H9 (cell line): ENCODE measurements at regions not wholly inside any gene's neighbourhood (a gene's known extent, or its start where the extent isn't known, plus 50 kb on each side); places are given as distances from the start of the nearest gene placed in this dataset.

Source experiments
- DNase-seq: peaks from one replicate; pipeline ENCODE4 v3.0.0-alpha.2; 2017
- H2AFZ ChIP-seq: one replicate; pipeline ENCODE4 v1.6.1; 2013; ENCODE audit warnings: mild to moderate bottlenecking, low read length, control low read depth, moderate library complexity
- H2AK5ac ChIP-seq: 2 replicates; pipeline ENCODE4 v1.6.1; 2013; ENCODE audit warnings: low read length, control low read depth, mixed read lengths; ENCODE audit not compliant: insufficient read length
- H2BK120ac ChIP-seq: one replicate; pipeline ENCODE4 v1.6.1; 2013; ENCODE audit warnings: low read depth, mild to moderate bottlenecking, low read length, control low read depth, inconsistent platforms; ENCODE audit not compliant: poor library complexity, severe bottlenecking
- H2BK12ac ChIP-seq: 2 replicates; pipeline ENCODE4 v1.6.1; 2013; ENCODE audit warnings: low read length, control low read depth, mixed read lengths, low read depth; ENCODE audit not compliant: insufficient read length
- H2BK15ac ChIP-seq: 2 replicates; pipeline ENCODE4 v1.6.1; 2013; ENCODE audit warnings: low read depth, low read length, control low read depth
- H2BK20ac ChIP-seq: one replicate; pipeline ENCODE4 v1.6.1; 2013; ENCODE audit warnings: low read depth, mild to moderate bottlenecking, low read length, control low read depth, inconsistent platforms; ENCODE audit not compliant: poor library complexity, severe bottlenecking
- H2BK5ac ChIP-seq: 2 replicates; pipeline ENCODE4 v1.6.1; 2013; ENCODE audit warnings: low read length, control low read depth, mixed read lengths; ENCODE audit not compliant: insufficient read length
- H3K14ac ChIP-seq: 2 replicates; pipeline ENCODE4 v1.6.1; 2013; ENCODE audit warnings: low read length, control low read depth; ENCODE audit not compliant: insufficient read depth
- H3K18ac ChIP-seq: 2 replicates; pipeline ENCODE4 v1.6.1; 2013; ENCODE audit warnings: low read depth, mild to moderate bottlenecking, mixed read lengths, low read length, control low read depth; ENCODE audit not compliant: insufficient read length
- H3K23ac ChIP-seq: 2 replicates; pipeline ENCODE4 v1.6.1; 2013; ENCODE audit warnings: low read length, control low read depth, mixed read lengths, low read depth; ENCODE audit not compliant: insufficient read length
- H3K23me2 ChIP-seq: 2 replicates; pipeline ENCODE4 v1.6.1; 2013; ENCODE audit warnings: low read depth, mild to moderate bottlenecking, mixed read lengths, low read length, control low read depth; ENCODE audit not compliant: insufficient read length, poor library complexity, severe bottlenecking
- H3K27ac ChIP-seq: 2 replicates; pipeline ENCODE4 v1.5.1; 2013; ENCODE audit warnings: low read length, control low read depth, mixed read lengths, low read depth; ENCODE audit not compliant: insufficient read length
- H3K27me3 ChIP-seq: 2 replicates; pipeline ENCODE4 v1.6.1; 2013; ENCODE audit warnings: low read length, control low read depth, inconsistent platforms; ENCODE audit not compliant: insufficient read depth
- H3K4ac ChIP-seq: 2 replicates; pipeline ENCODE4 v1.6.1; 2013; ENCODE audit warnings: low read depth, mild to moderate bottlenecking, control low read depth, inconsistent platforms, low read length, moderate library complexity
- H3K4me1 ChIP-seq: 2 replicates; pipeline ENCODE4 v1.6.1; 2013; ENCODE audit warnings: low read length, control low read depth, inconsistent platforms; ENCODE audit not compliant: insufficient read depth
- H3K4me2 ChIP-seq: 2 replicates; pipeline ENCODE4 v1.6.1; 2013; ENCODE audit warnings: low read length, control low read depth, mixed read lengths; ENCODE audit not compliant: insufficient read length, insufficient read depth
- H3K56ac ChIP-seq: 2 replicates; pipeline ENCODE4 v1.6.1; 2013; ENCODE audit warnings: low read depth, mild to moderate bottlenecking, mixed read lengths, low read length, control low read depth; ENCODE audit not compliant: insufficient read length
- H3K79me1 ChIP-seq: 2 replicates; pipeline ENCODE4 v1.6.1; 2013; ENCODE audit warnings: low read depth, mild to moderate bottlenecking, moderate library complexity, low read length, control low read depth, inconsistent platforms; ENCODE audit not compliant: insufficient read depth, poor library complexity, severe bottlenecking
- H3K79me2 ChIP-seq: 2 replicates; pipeline ENCODE4 v1.6.1; 2013; ENCODE audit warnings: low read length, control low read depth, inconsistent platforms; ENCODE audit not compliant: insufficient read depth
- H3K9ac ChIP-seq: 2 replicates; pipeline ENCODE4 v1.6.1; 2013; ENCODE audit warnings: low read length, control low read depth, mixed read lengths; ENCODE audit not compliant: insufficient read length; ENCODE audit errors: extremely low read depth
- H3K9me3 ChIP-seq: one replicate; pipeline ENCODE4 v1.6.1; 2013; ENCODE audit warnings: low read depth, low read length, inconsistent platforms; ENCODE audit not compliant: control insufficient read depth
- H3T11ph ChIP-seq: one replicate; pipeline ENCODE4 v1.6.1; 2013; ENCODE audit warnings: mild to moderate bottlenecking, low read length, control low read depth, inconsistent platforms
- H4K20me1 ChIP-seq: one replicate; pipeline ENCODE4 v1.6.1; 2013; ENCODE audit not compliant: control insufficient read depth, insufficient read length, insufficient read depth
- H4K5ac ChIP-seq: 2 replicates; pipeline ENCODE4 v1.6.1; 2013; ENCODE audit warnings: low read depth, mild to moderate bottlenecking, mixed read lengths, low read length, control low read depth; ENCODE audit not compliant: insufficient read length
- H4K8ac ChIP-seq: replicated peaks from 2 replicates; pipeline ENCODE4 v1.6.1; 2013; ENCODE audit warnings: low read length, control low read depth, mixed read lengths, low read depth; ENCODE audit not compliant: insufficient read length
- H4K91ac ChIP-seq: 2 replicates; pipeline ENCODE4 v1.6.1; 2013; ENCODE audit warnings: low read depth, mild to moderate bottlenecking, moderate library complexity, mixed read lengths, low read length, control low read depth; ENCODE audit not compliant: insufficient read length
- H3K27ac Mint-ChIP-seq, 3 experiments: 2 replicates in 2 of 3; 3 replicates in 1 of 3; pipeline ENCODE4 v1.8.0; 2020 to 2021; ENCODE audit warnings: mixed read lengths in 3 of 3, mild to moderate bottlenecking in 1 of 3, moderate library complexity in 1 of 3
- H3K27me3 Mint-ChIP-seq: 2 replicates; pipeline ENCODE4 v1.8.0; 2021; ENCODE audit warnings: low read depth, mild to moderate bottlenecking, moderate library complexity, mixed read lengths
- H3K36me3 Mint-ChIP-seq, 3 experiments: 2 replicates in 2 of 3; 3 replicates in 1 of 3; pipeline ENCODE4 v1.8.0; 2020 to 2021; ENCODE audit warnings: low read depth in 3 of 3, mixed read lengths in 3 of 3; ENCODE audit not compliant: insufficient read depth in 1 of 3
- H3K4me1 Mint-ChIP-seq, 2 experiments: 2 replicates each; pipeline ENCODE4 v1.8.0; 2020; ENCODE audit warnings: mixed read lengths in 2 of 2
- H3K4me3 Mint-ChIP-seq, 2 experiments: 2 replicates in 1 of 2; 3 replicates in 1 of 2; pipeline ENCODE4 v1.8.0; 2020 to 2021; ENCODE audit warnings: mild to moderate bottlenecking in 2 of 2, mixed read lengths in 2 of 2, moderate library complexity in 1 of 2
- H3K9me3 Mint-ChIP-seq, 2 experiments: 2 replicates in 1 of 2; 3 replicates in 1 of 2; pipeline ENCODE4 v1.8.0; 2020; ENCODE audit warnings: mild to moderate bottlenecking in 2 of 2, mixed read lengths in 2 of 2, moderate library complexity in 1 of 2
- CTCF ChIP-seq: fragments of 200-600 bp; sonication (generic); conservative IDR thresholded peaks from 3 replicates; pipeline ENCODE4 v1.8.0; 2021; ENCODE audit warnings: antibody characterized with exemption, mild to moderate bottlenecking
- WGBS: extraction: QIAGEN DNeasy Blood & Tissue Kit; methylation state at CpG from one replicate; pipeline ENCODE4 v1.1.7; 2013; ENCODE audit warnings: missing lambda C conversion rate, low lambda C conversion rate, mixed read lengths; ENCODE audit not compliant: insufficient read length; ENCODE audit errors: extremely low coverage; 5-methylcytosine and 5-hydroxymethylcytosine counted together

DNA sequence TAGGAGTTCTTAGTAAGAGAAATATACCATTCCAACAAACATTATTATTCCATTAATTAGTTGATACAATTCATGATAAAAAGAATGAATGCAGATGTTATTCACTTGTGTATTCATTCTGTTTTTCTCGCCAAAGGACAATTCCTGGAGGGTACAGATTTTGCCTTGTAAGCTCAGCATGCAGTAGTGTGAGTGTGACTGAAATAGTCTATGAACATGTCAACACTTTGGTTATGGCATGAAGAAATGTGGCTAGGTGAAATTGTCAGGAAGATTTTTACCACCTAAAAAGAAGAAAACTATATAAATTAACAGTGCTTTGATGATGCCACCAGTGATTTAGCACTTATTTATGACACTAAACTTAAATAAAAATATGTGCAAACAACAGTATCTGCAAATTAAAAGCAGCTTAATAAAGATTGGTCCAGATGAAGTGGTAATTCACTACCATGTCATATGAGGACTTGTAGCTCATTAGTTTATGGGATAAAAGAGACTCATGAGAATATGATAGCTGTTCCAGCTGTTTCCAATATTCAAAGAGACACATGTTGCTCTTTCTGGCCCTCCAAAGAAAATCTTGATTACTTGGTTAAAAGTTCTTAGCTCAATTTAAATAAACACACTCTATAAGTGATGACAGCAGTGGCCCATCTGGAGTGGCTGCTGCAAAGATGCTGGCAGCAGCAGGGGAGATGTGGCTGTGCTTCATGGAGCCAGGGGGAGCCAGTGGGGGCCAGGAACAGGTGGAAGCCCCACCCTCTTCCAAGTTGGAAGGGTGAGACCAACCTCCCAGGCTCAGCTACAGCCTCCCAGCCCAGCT lies 165.0 kb downstream of the CDH19 start:
- Histone ChIP-seq H3K4ac (no peak overlapping the region), H3K4me1 (no peaks in the 10 kb centered on the region), H3K23ac (no peak overlapping the region), H3K14ac (no peak overlapping the region), H3K23me2 (no peaks in the 10 kb centered on the region), H4K20me1 (no peaks in the 10 kb centered on the region), H4K91ac (no peak overlapping the region), H4K5ac (no peak overlapping the region), H3K79me1 (no peaks in the 10 kb centered on the region), H2BK120ac (no peak overlapping the region), H3K9me3 (no peaks in the 10 kb centered on the region), H2BK12ac (no peak overlapping the region), H3K18ac (no peak overlapping the region), H3K27me3 (no peaks in the 10 kb centered on the region), H2AK5ac (no peak overlapping the region), H3T11ph (no peak overlapping the region), H2BK15ac (no peak overlapping the region), H2BK5ac (no peak overlapping the region), H3K79me2 (no peaks in the 10 kb centered on the region), H3K56ac (no peak overlapping the region), H3K4me2 (no peak overlapping the region), H2AFZ (no peak overlapping the region), H2BK20ac (no peak overlapping the region), H4K8ac (no peak overlapping the region), H3K27ac (no peak overlapping the region), H3K9ac (no peak overlapping the region)
- peak; percentile 26 for DNase-seq
- Mint-ChIP-seq H3K4me1 (no peaks in the 10 kb centered on the region), H3K9me3 (no peaks in the 10 kb centered on the region), H3K27ac (no peak overlapping the region), H3K4me3 (no peak overlapping the region), H3K36me3 (no peaks in the 10 kb centered on the region), H3K27me3 (no peaks in the 10 kb centered on the region)
- TF ChIP-seq CTCF = no peak
- no CpG with 5 or more reads among the region's 1 CpG for WGBS
